ENCODE measurements at regions not wholly inside any gene's neighbourhood (a gene's known extent, or its start where the extent isn't known, plus 50 kb on each side); places are given as distances from the start of the nearest gene placed in this dataset.

- peak; percentile 54 for DNase-seq (ENCODE audit: low spot score)
Measured at GRCh38 chr7:30212701-30213111, 71.7 kb upstream of the ZNRF2 start.

DNA sequence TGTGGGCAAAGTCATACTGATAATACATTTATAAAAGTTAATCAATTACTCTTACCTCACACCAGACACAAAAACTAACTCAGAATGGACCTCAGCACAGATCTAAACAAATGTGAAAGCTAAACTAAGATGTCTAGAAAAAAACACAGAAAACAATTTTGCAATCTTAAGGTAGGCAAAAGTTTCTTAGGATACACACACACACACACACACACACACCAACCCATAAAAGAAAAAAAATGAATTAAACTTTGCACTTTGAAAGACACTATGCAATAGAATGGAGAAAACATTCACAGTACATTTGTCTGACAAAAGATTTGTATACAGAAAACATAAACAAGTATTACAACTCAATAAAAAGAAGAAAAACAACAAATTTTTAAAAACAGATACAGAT, 70.8 kb upstream of the ZNRF2 start:
- DNase-seq (ENCODE audit: low spot score): no peak

DNA sequence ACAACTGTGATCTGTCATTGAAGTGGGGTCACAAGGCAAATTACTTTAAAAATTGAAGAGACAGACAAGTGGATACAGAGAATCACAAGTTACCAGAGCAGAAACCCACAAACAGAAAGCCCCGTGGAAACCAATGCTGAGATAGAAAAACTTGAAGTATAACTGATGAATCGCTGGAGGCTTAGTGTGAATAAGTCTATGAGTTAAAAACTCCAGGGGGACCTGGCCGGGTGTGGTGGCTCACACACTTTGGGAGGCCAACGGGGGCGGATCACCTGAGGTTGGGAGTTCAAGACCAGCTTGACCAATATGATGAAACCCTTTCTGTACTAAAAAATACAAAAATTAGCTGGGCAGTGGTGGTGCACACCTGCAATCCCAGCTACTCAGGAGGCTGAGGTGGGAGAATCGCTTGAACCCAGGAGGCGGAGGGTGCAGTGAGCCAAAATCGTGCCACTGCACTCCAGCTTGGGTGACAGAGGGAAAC, 69.7 kb upstream of the ZNRF2 start:
- no peak for DNase-seq (ENCODE audit: low spot score)

DNA sequence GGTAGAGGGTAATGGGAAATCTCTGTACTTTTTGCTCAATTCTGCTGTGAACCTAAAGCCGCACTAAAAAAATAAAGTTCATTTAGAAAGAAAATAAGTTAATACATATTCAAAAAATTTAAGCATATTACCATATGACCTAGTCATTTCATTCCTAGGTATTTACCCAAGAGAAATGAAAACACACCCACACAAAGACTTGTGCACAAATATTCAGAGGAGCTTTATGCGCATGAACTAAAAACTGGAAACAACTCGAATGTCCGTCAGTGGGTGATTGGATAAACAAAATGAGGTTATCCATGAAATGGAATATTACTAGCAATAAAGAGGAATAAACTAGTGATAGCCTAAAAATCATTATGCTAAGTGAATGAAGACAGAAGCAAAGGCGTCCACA, 62.6 kb upstream of the ZNRF2 start:
- DNase-seq (ENCODE audit: low spot score): no peak

- DNase-seq (ENCODE audit: low spot score): no peak
Measured at GRCh38 chr7:30222515-30223215, 61.7 kb upstream of the ZNRF2 start.

DNA sequence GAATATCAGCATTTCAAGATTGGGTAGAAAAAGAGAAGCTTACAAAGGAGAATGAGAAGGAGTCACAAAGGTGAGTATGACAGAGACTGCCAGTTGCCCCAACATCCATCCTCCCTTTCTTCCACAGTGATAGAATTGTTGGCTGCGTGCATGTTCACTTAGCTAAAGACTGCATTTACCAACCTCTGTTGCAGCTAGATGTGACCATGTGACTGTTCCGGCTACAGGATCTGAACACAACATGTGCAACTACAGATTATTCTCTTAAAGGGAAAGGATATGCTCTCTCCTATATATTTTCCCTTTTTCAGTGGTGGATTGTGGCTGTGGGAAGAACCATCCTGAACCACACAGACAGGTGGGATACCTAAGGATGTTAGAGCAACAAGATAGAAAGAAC, 60.5 kb upstream of the ZNRF2 start:
- DNase-seq (ENCODE audit: low spot score): no peak

DNA sequence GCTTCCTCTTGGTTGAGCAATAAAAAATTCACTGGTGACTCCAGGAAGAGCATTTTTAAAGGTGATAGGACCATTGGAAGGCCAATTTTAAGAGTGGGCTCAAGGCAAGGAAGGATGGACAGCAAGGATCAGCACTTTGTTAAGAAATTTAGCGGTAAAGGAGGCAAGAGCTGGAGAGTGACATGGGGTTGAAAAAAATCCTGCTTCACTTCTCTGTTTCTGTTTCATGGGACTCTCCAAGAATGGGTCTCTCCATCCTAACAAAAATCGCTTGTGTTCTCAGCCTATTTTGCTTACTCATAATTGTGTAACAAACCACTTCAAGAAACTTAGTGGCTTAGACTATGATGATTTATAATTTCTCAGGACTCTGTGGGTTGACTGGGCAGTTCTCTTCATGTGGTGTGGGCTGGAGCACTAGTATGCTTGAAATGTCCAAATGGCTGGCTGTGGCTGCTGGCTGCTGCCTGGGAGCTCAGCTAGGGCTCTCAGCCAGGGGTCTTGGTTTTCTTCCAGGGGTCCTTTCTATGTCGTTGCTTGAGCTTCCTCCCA, 59.8 kb upstream of the ZNRF2 start:
- no peak for DNase-seq (ENCODE audit: low spot score)

GRCh38 chr7:30225863-30226613, 58.4 kb upstream of the ZNRF2 start:
- DNase-seq (ENCODE audit: low spot score): peak; percentile 88

GRCh38 chr7:30226614-30227268, 57.7 kb upstream of the ZNRF2 start:
- no peak for DNase-seq (ENCODE audit: low spot score)

DNA sequence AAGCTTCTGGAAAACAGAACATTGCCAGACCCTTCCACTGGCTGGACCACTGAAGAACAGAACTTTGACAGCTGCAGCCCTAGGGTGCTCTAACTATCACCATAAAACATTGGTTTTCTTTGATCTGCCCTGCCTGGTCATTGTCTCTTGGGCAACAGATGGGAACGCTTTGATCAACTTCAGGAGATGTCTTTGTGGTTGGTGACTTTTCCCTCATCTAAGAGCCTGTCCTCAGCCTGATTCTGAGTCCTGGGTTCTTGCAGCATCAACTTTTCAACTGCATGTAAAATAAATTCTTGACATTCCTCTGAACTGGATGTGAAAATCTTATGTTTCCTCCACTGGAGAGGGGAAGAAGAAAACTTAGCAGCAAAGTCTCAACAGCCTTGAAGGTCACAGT, 53.1 kb upstream of the ZNRF2 start:
- no peak for DNase-seq (ENCODE audit: low spot score)

DNA sequence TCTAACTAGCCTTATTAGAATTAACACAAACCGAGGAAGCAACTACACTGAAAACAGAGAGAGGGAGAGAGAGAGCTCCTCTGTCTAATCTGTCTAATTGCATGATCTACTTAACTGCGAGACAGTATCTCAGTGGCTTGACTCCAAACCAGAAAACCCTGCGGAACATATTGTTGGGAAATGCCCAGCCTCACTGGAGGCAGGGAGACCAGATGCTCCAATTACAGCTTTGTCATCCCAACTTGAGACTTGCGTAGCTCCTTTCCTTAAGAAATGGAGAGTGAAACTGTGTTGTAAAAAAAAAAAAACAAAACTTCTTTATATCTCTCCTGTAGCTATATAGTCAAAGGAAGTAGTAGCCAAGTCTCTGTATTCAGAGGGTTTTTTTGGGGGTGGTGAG, 52.0 kb upstream of the ZNRF2 start:
- no peak for DNase-seq (ENCODE audit: low spot score)
